ENCODE measurements at regions not wholly inside any gene's neighbourhood (a gene's known extent, or its start where the extent isn't known, plus 50 kb on each side); places are given as distances from the start of the nearest gene placed in this dataset.
"Not testable (repeated sequence)": the region's sequence is repeated elsewhere in the genome, so short reads cannot be mapped to it uniquely, and the experiment has no call there.

GRCh38 chr5:160479220-160479619 is 57.6 kb downstream of the PTTG1 start:
- DNase-seq: no peak

- no peak for DNase-seq
These were observed 58.3 kb downstream of the PTTG1 start for GRCh38 chr5:160479926-160480325.

GRCh38 chr5:160480652-160481051 is 59.0 kb downstream of the PTTG1 start:
- no peak for DNase-seq

- DNase-seq: no peak
These were observed 63.0 kb downstream of the PTTG1 start for GRCh38 chr5:160484678-160485077.

GRCh38 chr5:160485364-160485969 is 63.8 kb downstream of the PTTG1 start:
- DNase-seq: no peak

GRCh38 chr5:160486573-160486972 is 64.9 kb downstream of the PTTG1 start:
- peak; percentile 55 for DNase-seq

GRCh38 chr5:160488394-160489325 is 67.0 kb downstream of the PTTG1 start:
- no peak for DNase-seq

GRCh38 chr5:160491438-160491837 is 69.8 kb downstream of the PTTG1 start:
- no peak for DNase-seq

- DNase-seq: no peak
These were observed 70.9 kb downstream of the PTTG1 start for GRCh38 chr5:160492565-160492964.

GRCh38 chr5:160493806-160494338 is 72.2 kb downstream of the PTTG1 start:
- no peak for DNase-seq

GRCh38 chr5:160494451-160494850 is 72.8 kb downstream of the PTTG1 start:
- no peak for DNase-seq

GRCh38 chr5:160496334-160496733 is 74.7 kb downstream of the PTTG1 start:
- peak; percentile 38 for DNase-seq

GRCh38 chr5:160496784-160497183 is 75.1 kb downstream of the PTTG1 start:
- DNase-seq: peak; percentile 21

- DNase-seq: no peak
These were observed 76.2 kb downstream of the PTTG1 start for GRCh38 chr5:160497878-160498277.

- DNase-seq: not testable (repeated sequence)
These were observed 76.9 kb downstream of the PTTG1 start for GRCh38 chr5:160498441-160499043.

GRCh38 chr5:160500786-160501779 is 79.4 kb downstream of the PTTG1 start:
- DNase-seq: no peak

- DNase-seq: no peak
These were observed 83.3 kb downstream of the PTTG1 start for GRCh38 chr5:160504906-160505305.

GRCh38 chr5:160506006-160507004 is 84.7 kb downstream of the PTTG1 start:
- peak; percentile 79 for DNase-seq

GRCh38 chr5:160507221-160507721 is 85.6 kb downstream of the PTTG1 start:
- peak; percentile 54 for DNase-seq

GRCh38 chr5:160508780-160509361 is 87.2 kb downstream of the PTTG1 start:
- peak; percentile 67 for DNase-seq
